ENCODE measurements at regions not wholly inside any gene's neighbourhood (a gene's known extent, or its start where the extent isn't known, plus 50 kb on each side); places are given as distances from the start of the nearest gene placed in this dataset.
"Not testable (repeated sequence)": the region's sequence is repeated elsewhere in the genome, so short reads cannot be mapped to it uniquely, and the experiment has no call there.

DNA sequence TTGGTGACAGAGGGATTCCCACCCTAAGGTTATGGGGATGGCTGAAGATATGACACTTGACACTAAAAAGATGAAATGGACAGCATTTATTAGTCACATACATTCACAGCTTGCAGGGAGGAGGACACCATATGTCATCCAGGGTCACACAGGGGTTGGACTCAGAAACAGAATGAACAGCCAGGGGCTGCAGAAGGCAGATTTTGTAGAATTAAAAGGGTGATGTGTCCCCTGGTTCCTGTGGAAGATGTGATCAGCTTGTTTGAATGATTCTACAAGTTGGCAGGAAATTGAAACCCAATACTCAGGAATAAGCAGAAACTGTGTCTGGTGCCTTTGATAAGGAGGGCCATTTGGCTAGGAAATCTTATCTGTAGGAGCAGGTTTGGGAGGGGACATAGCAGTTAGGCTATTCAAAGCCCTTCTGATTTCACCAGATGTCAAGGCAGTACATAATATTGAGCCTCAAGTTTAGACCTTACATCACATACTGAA is 102.3 kb upstream of the GRIN3A start:
- H3K9me3 Mint-ChIP-seq = peaks cover 4% of the 10 kb centered on the region
- no peaks in the 10 kb centered on the region for H3K36me3 Mint-ChIP-seq
- H3K4me3 Mint-ChIP-seq = no peak overlapping the region
- Histone ChIP-seq H3K9ac (no peak overlapping the region), H3K27me3 (no peaks in the 10 kb centered on the region), H3K9me3 (ENCODE audit: low read depth) (no peaks in the 10 kb centered on the region), H3K4me3 (no peak overlapping the region), H3K4me2 (no peak overlapping the region), H3K27ac (no peak overlapping the region), H4K20me1 (ENCODE audit: low read depth) (no peaks in the 10 kb centered on the region), H3K36me3 (no peaks in the 10 kb centered on the region), H3F3A (ENCODE audit: low read depth) (no peaks in the 10 kb centered on the region), H2AFZ (replicated peaks) (no peak overlapping the region), H3K79me2 (ENCODE audit: low read depth) (no peaks in the 10 kb centered on the region), H3K4me1 (no peaks in the 10 kb centered on the region)
- no peak for DNase-seq (ENCODE audit: low spot score)
- no peak overlapping the region for H3K27ac Mint-ChIP-seq
- TF ChIP-seq, protein P1, sequence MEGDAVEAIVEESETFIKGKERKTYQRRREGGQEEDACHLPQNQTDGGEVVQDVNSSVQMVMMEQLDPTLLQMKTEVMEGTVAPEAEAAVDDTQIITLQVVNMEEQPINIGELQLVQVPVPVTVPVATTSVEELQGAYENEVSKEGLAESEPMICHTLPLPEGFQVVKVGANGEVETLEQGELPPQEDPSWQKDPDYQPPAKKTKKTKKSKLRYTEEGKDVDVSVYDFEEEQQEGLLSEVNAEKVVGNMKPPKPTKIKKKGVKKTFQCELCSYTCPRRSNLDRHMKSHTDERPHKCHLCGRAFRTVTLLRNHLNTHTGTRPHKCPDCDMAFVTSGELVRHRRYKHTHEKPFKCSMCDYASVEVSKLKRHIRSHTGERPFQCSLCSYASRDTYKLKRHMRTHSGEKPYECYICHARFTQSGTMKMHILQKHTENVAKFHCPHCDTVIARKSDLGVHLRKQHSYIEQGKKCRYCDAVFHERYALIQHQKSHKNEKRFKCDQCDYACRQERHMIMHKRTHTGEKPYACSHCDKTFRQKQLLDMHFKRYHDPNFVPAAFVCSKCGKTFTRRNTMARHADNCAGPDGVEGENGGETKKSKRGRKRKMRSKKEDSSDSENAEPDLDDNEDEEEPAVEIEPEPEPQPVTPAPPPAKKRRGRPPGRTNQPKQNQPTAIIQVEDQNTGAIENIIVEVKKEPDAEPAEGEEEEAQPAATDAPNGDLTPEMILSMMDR (IDR thresholded peaks at IDR 0.05) = no peak
- TF ChIP-seq EZH2 (IDR thresholded peaks at IDR 0.05) = no peak
- TF ChIP-seq EZH2phosphoT487 (IDR thresholded peaks at IDR 0.05) = no peak
- peaks cover 8% of the 10 kb centered on the region for H3K4me1 Mint-ChIP-seq
- peaks cover 2% of the 10 kb centered on the region for H3K27me3 Mint-ChIP-seq (ENCODE audit: insufficient read depth, low read depth)

DNA sequence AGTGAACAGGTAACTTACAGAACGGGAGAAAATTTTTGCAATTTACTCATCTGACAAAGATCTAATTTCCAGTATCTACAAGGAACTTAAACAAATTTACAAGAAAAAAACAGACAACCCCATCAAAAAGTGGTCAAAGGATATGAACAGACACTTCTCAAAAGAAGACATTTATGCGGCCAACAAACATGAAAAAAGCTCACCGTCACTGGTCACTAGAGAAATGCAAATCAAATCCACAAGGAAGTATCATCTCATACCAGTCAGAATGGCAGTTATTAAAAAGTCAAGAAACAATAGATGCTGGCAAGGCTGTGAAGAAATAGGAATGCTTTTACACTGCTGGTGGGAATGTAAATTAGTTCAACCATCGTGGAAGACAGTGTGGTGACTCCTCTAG is 100.5 kb upstream of the GRIN3A start:
- not testable (repeated sequence) for H3K36me3 Mint-ChIP-seq; H3K27me3 ChIP-seq; H3K4me3 Mint-ChIP-seq; H3K9ac ChIP-seq; H3K27me3 Mint-ChIP-seq (ENCODE audit: insufficient read depth, low read depth); H3F3A ChIP-seq (ENCODE audit: low read depth); H3K4me1 ChIP-seq; H3K36me3 ChIP-seq; H3K4me3 ChIP-seq; H4K20me1 ChIP-seq (ENCODE audit: low read depth); H3K27ac Mint-ChIP-seq; H3K9me3 Mint-ChIP-seq; H3K27ac ChIP-seq; DNase-seq (ENCODE audit: low spot score); H3K9me3 ChIP-seq (ENCODE audit: low read depth); H3K79me2 ChIP-seq (ENCODE audit: low read depth); H2AFZ ChIP-seq (replicated peaks); H3K4me1 Mint-ChIP-seq; H3K4me2 ChIP-seq

DNA sequence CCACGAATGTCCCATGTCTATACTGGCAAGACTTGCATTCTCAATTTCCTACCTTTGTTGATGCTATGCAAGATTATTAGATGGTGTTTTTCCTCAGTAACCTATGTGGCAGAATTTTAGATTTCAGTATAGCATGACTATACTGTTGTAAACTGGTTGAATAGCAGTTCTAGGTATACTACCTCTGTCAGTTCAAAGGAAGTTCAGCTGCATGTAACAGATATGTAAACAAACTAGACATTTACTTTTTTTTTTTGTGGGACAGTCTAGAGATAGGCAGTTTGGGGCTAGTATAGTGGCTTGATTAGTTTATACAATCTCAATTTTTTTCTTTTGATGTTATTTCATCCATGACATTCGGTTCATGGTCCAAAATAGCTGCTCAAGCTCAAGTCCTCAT is 97.6 kb upstream of the GRIN3A start:
- no peaks in the 10 kb centered on the region for H3F3A ChIP-seq (ENCODE audit: low read depth)
- H4K20me1 ChIP-seq (ENCODE audit: low read depth) = no peaks in the 10 kb centered on the region
- H3K79me2 ChIP-seq (ENCODE audit: low read depth) = no peaks in the 10 kb centered on the region
- TF ChIP-seq EZH2phosphoT487 (IDR thresholded peaks at IDR 0.05) = no peak
- TF ChIP-seq, protein P1 (IDR thresholded peaks at IDR 0.05) = no peak
- TF ChIP-seq EZH2 (IDR thresholded peaks at IDR 0.05) = no peak
- no peak overlapping the region for H3K27ac ChIP-seq
- H3K27me3 ChIP-seq = no peaks in the 10 kb centered on the region
- H3K27me3 Mint-ChIP-seq (ENCODE audit: insufficient read depth, low read depth) = no peaks in the 10 kb centered on the region
- H3K4me3 ChIP-seq = no peak overlapping the region
- H3K9ac ChIP-seq = no peak overlapping the region
- no peak for DNase-seq (ENCODE audit: low spot score)
- peaks cover 4% of the 10 kb centered on the region for H3K9me3 Mint-ChIP-seq
- H3K36me3 Mint-ChIP-seq = no peaks in the 10 kb centered on the region
- H3K4me1 ChIP-seq = no peaks in the 10 kb centered on the region
- H3K4me2 ChIP-seq = no peak overlapping the region
- H3K36me3 ChIP-seq = no peaks in the 10 kb centered on the region
- H3K9me3 ChIP-seq (ENCODE audit: low read depth) = no peaks in the 10 kb centered on the region
- H3K4me1 Mint-ChIP-seq = no peaks in the 10 kb centered on the region
- no peak overlapping the region for H3K4me3 Mint-ChIP-seq
- no peak overlapping the region for H3K27ac Mint-ChIP-seq
- no peak overlapping the region for H2AFZ ChIP-seq (replicated peaks)

DNA sequence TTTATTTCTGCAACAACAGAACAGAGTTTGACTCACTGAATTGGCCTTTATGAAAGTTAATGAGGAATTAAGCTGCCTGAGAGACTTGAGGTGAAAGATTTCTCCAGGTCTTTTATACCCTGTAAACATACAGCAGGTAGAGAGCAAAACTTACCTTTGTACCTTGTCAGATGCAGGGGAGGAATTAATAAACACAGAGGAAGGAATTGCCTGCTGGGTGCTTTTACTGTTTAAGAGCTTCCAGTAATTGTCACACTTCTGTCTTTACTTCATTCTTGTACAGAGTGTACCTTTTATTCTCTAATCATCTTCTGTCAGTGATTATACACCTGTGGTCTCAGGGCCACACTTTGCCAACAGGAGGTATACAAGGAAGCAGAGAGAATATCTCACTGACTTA is 94.0 kb upstream of the GRIN3A start:
- TF ChIP-seq EZH2 (IDR thresholded peaks at IDR 0.05) (no peak), EZH2phosphoT487 (IDR thresholded peaks at IDR 0.05) (no peak)
- TF ChIP-seq, protein P1 (IDR thresholded peaks at IDR 0.05) = no peak
- Mint-ChIP-seq H3K27me3 (ENCODE audit: insufficient read depth, low read depth) (no peaks in the 10 kb centered on the region), H3K27ac (no peak overlapping the region), H3K9me3 (no peaks in the 10 kb centered on the region), H3K36me3 (no peaks in the 10 kb centered on the region), H3K4me3 (no peak overlapping the region), H3K4me1 (no peaks in the 10 kb centered on the region)
- Histone ChIP-seq H3K27ac (no peak overlapping the region), H3K27me3 (no peaks in the 10 kb centered on the region), H3K9ac (no peak overlapping the region), H3K36me3 (no peaks in the 10 kb centered on the region), H3K4me1 (no peaks in the 10 kb centered on the region), H2AFZ (replicated peaks) (no peak overlapping the region), H3K79me2 (ENCODE audit: low read depth) (no peaks in the 10 kb centered on the region), H3K4me2 (no peak overlapping the region), H3K4me3 (no peak overlapping the region), H3K9me3 (ENCODE audit: low read depth) (peaks cover 8% of the 10 kb centered on the region), H3F3A (ENCODE audit: low read depth) (no peaks in the 10 kb centered on the region), H4K20me1 (ENCODE audit: low read depth) (no peaks in the 10 kb centered on the region)
- DNase-seq (ENCODE audit: low spot score) = no peak

DNA sequence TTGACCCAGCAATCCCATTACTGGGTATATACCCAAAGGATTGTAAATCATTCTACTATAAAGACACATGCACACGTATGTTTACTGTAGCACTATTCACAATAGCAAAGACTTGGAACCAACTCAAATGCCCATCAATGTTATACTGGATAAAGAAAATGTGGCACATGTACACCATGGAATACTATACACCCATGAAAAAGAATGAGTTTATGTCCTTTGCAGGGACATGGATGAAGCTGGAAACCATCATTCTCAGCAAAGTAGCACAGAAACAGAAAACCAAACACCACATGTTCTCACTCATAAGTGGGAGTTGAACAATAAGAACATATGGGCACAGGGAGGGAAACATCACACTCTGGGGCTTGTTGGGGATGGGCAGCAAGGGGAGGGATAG is 83.0 kb upstream of the GRIN3A start:
- H3K9me3 ChIP-seq (ENCODE audit: low read depth); H3K4me1 Mint-ChIP-seq; H4K20me1 ChIP-seq (ENCODE audit: low read depth); H3K27ac ChIP-seq; H3K27ac Mint-ChIP-seq; H3K4me2 ChIP-seq; H2AFZ ChIP-seq (replicated peaks); H3K4me3 ChIP-seq; H3K9ac ChIP-seq; H3K27me3 ChIP-seq; H3K79me2 ChIP-seq (ENCODE audit: low read depth); H3K36me3 Mint-ChIP-seq; H3K27me3 Mint-ChIP-seq (ENCODE audit: insufficient read depth, low read depth); H3F3A ChIP-seq (ENCODE audit: low read depth); H3K4me3 Mint-ChIP-seq; H3K36me3 ChIP-seq; DNase-seq (ENCODE audit: low spot score); H3K4me1 ChIP-seq: not testable (repeated sequence)
- H3K9me3 Mint-ChIP-seq = peaks cover 20% of the 10 kb centered on the region

DNA sequence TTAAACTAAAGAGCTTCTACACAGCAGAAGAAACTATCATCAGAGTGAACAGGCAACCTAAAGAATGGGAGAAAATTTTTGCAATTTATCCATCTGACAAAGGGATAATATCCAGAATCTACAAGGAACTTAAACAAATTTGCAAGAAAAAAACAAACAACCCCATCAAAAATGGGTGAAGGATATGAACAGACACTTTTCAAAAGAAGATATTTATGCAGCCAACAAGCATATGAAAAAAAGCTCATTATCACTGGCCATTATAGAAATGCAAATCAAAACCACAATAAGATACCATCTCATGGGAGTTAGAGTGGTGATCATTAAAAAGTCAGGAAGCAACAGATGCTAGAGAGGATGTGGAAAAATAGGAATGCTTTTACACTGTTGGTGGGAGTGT is 82.5 kb upstream of the GRIN3A start:
- H3F3A ChIP-seq (ENCODE audit: low read depth); H2AFZ ChIP-seq (replicated peaks); H3K27me3 ChIP-seq; H3K4me1 Mint-ChIP-seq; H3K4me1 ChIP-seq; H3K36me3 ChIP-seq; H3K79me2 ChIP-seq (ENCODE audit: low read depth); H3K4me3 Mint-ChIP-seq; H3K27ac Mint-ChIP-seq; H3K27me3 Mint-ChIP-seq (ENCODE audit: insufficient read depth, low read depth); H3K9ac ChIP-seq; H3K4me3 ChIP-seq; H3K4me2 ChIP-seq; H4K20me1 ChIP-seq (ENCODE audit: low read depth); DNase-seq (ENCODE audit: low spot score); H3K36me3 Mint-ChIP-seq; H3K9me3 ChIP-seq (ENCODE audit: low read depth); H3K27ac ChIP-seq: not testable (repeated sequence)
- H3K9me3 Mint-ChIP-seq = peaks cover 20% of the 10 kb centered on the region

Data from neural progenitor cell (in vitro differentiated cells).